GM23338 (cell line): ENCODE measurements at regions not wholly inside any gene's neighbourhood (a gene's known extent, or its start where the extent isn't known, plus 50 kb on each side); places are given as distances from the start of the nearest gene placed in this dataset.

Experiments used
- ATAC-seq: fragments of 200-7000 bp; cut with Tn5 transposase; 3 replicates; pipeline ENCODE4 v1.9.1; 2020
- DNase-seq: peaks from one replicate; pipeline ENCODE4 v3.0.0-alpha.2; 2015; ENCODE audit warnings: low spot score
- H2AFZ ChIP-seq: fragments of 200-600 bp; sonication (generic); 2 replicates; pipeline ENCODE4 v1.8.0; 2016; ENCODE audit warnings: antibody characterized with exemption, mild to moderate bottlenecking, moderate library complexity
- H3F3A ChIP-seq: fragments of 200-600 bp; sonication (generic); replicated peaks from 2 replicates; pipeline ENCODE4 v1.8.0; 2017; ENCODE audit warnings: antibody characterized with exemption, mixed run types, low read depth
- H3K27ac ChIP-seq: fragments of 200-600 bp; sonication (generic); 2 replicates; pipeline ENCODE4 v1.6.1; 2016; ENCODE audit warnings: low read depth
- H3K27me3 ChIP-seq: fragments of 200-600 bp; sonication (generic); 2 replicates; pipeline ENCODE4 v1.8.0; 2016; ENCODE audit warnings: mild to moderate bottlenecking, mixed run types, moderate library complexity; ENCODE audit not compliant: insufficient read depth
- H3K36me3 ChIP-seq: fragments of 200-600 bp; sonication (generic); 2 replicates; pipeline ENCODE4 v1.8.0; 2016; ENCODE audit warnings: mild to moderate bottlenecking; ENCODE audit not compliant: insufficient read depth
- H3K4me1 ChIP-seq: fragments of 200-600 bp; sonication (generic); 2 replicates; pipeline ENCODE4 v1.8.0; 2016; ENCODE audit warnings: mild to moderate bottlenecking, moderate library complexity; ENCODE audit not compliant: insufficient read depth
- H3K4me2 ChIP-seq: fragments of 200-600 bp; sonication (generic); 2 replicates; pipeline ENCODE4 v1.7.1; 2017; ENCODE audit warnings: mixed run types
- H3K4me3 ChIP-seq: fragments of 200-600 bp; sonication (generic); 2 replicates; pipeline ENCODE4 v1.6.1; 2016; ENCODE audit warnings: mixed run types
- H3K79me2 ChIP-seq: fragments of 200-600 bp; sonication (generic); replicated peaks from 2 replicates; pipeline ENCODE4 v1.8.0; 2017; ENCODE audit warnings: mild to moderate bottlenecking; ENCODE audit not compliant: insufficient read depth
- H3K9me2 ChIP-seq: fragments of 200-600 bp; sonication (generic); 2 replicates; pipeline ENCODE4 v1.8.0; 2017; ENCODE audit not compliant: insufficient read depth
- H4K20me1 ChIP-seq: fragments of 200-600 bp; sonication (generic); replicated peaks from 2 replicates; pipeline ENCODE4 v1.8.0; 2017; ENCODE audit warnings: mild to moderate bottlenecking; ENCODE audit not compliant: insufficient read depth
- H3K27ac Mint-ChIP-seq: 2 replicates; pipeline ENCODE4 v1.8.0; 2020; ENCODE audit warnings: inconsistent platforms, mild to moderate bottlenecking, moderate library complexity, mixed read lengths
- H3K27me3 Mint-ChIP-seq: 3 replicates; pipeline ENCODE4 v1.8.0; 2022; ENCODE audit warnings: low read depth, mild to moderate bottlenecking, moderate library complexity, mixed read lengths, inconsistent platforms; ENCODE audit not compliant: insufficient read depth, poor library complexity
- H3K36me3 Mint-ChIP-seq: 3 replicates; pipeline ENCODE4 v1.8.0; 2021; ENCODE audit warnings: low read depth, mild to moderate bottlenecking, inconsistent platforms, moderate library complexity, mixed read lengths
- H3K4me1 Mint-ChIP-seq: 3 replicates; pipeline ENCODE4 v1.8.0; 2020; ENCODE audit warnings: mild to moderate bottlenecking, inconsistent platforms, mixed read lengths
- H3K4me3 Mint-ChIP-seq: 3 replicates; pipeline ENCODE4 v1.8.0; 2021; ENCODE audit warnings: moderate library complexity, mild to moderate bottlenecking, inconsistent platforms, mixed read lengths
- H3K9me3 Mint-ChIP-seq: 3 replicates; pipeline ENCODE4 v1.8.0; 2020; ENCODE audit warnings: moderate library complexity, mild to moderate bottlenecking, inconsistent platforms, mixed read lengths
- CREB1 ChIP-seq: fragments of 250-450 bp; sonication (Bioruptor Pico); IDR thresholded peaks from 2 replicates; pipeline ENCODE4 v1.5.0; 2020; ENCODE audit warnings: low read depth, mild to moderate bottlenecking, moderate library complexity
- EZH2 ChIP-seq: fragments of 200-600 bp; sonication (generic); IDR thresholded peaks from one replicate; pipeline ENCODE4 v1.8.0; 2017; ENCODE audit warnings: antibody characterized with exemption, mild to moderate bottlenecking, low read depth; ENCODE audit not compliant: unreplicated experiment
- EZH2phosphoT487 ChIP-seq: fragments of 200-600 bp; sonication (generic); IDR thresholded peaks from one replicate; pipeline ENCODE4 v1.8.1; 2018; ENCODE audit warnings: antibody characterized with exemption; ENCODE audit not compliant: unreplicated experiment
- JUNB ChIP-seq: IDR thresholded peaks from one replicate; pipeline ENCODE4 v1.6.1; 2016; ENCODE audit warnings: antibody characterized with exemption; ENCODE audit not compliant: unreplicated experiment
- NANOG ChIP-seq: IDR thresholded peaks from 2 replicates; pipeline ENCODE4 v1.6.1; 2016; ENCODE audit warnings: antibody characterized with exemption, borderline replicate concordance
- POLR2AphosphoS5 ChIP-seq: IDR thresholded peaks from 2 replicates; pipeline ENCODE4 v1.6.1; 2016; ENCODE audit warnings: antibody characterized with exemption, low read depth
- STAT1 ChIP-seq: IDR thresholded peaks from one replicate; pipeline ENCODE4 v1.6.1; 2016; ENCODE audit warnings: antibody characterized with exemption; ENCODE audit not compliant: unreplicated experiment
- ZNF114 ChIP-seq: fragments of 250-450 bp; sonication (Bioruptor Pico); IDR thresholded peaks from 2 replicates; pipeline ENCODE4 v1.5.0; 2020; ENCODE audit warnings: mild to moderate bottlenecking, moderate library complexity
- ZNF331 ChIP-seq: fragments of 250-450 bp; sonication (Bioruptor Pico); IDR thresholded peaks from 2 replicates; pipeline ENCODE4 v1.5.0; 2020; ENCODE audit warnings: low read depth, mild to moderate bottlenecking, moderate library complexity
- TF ChIP-seq, protein P1 (sequence below), 2 experiments: fragments of 200-600 bp in 1 of 2; sonication (generic) in 1 of 2; conservative IDR thresholded peaks; 2 replicates each; pipeline versions ENCODE4 v1.5.1 to v1.6.1; 2016 to 2017; ENCODE audit warnings: antibody characterized with exemption in 2 of 2, low read depth in 2 of 2, mild to moderate bottlenecking in 2 of 2, moderate library complexity in 1 of 2
- TF ChIP-seq, protein P2 (sequence below): IDR thresholded peaks from 2 replicates; pipeline ENCODE4 v1.6.1; 2016; ENCODE audit warnings: antibody characterized with exemption
- TF ChIP-seq, protein P3 (sequence below): IDR thresholded peaks from one replicate; pipeline ENCODE4 v1.6.1; 2018; ENCODE audit warnings: antibody characterized with exemption; ENCODE audit not compliant: unreplicated experiment
- TF ChIP-seq, protein P4 (sequence below): fragments of 250-450 bp; sonication (Bioruptor Pico); IDR thresholded peaks from 2 replicates; pipeline ENCODE4 v1.5.0; 2020; ENCODE audit warnings: mild to moderate bottlenecking, moderate library complexity

DNA sequence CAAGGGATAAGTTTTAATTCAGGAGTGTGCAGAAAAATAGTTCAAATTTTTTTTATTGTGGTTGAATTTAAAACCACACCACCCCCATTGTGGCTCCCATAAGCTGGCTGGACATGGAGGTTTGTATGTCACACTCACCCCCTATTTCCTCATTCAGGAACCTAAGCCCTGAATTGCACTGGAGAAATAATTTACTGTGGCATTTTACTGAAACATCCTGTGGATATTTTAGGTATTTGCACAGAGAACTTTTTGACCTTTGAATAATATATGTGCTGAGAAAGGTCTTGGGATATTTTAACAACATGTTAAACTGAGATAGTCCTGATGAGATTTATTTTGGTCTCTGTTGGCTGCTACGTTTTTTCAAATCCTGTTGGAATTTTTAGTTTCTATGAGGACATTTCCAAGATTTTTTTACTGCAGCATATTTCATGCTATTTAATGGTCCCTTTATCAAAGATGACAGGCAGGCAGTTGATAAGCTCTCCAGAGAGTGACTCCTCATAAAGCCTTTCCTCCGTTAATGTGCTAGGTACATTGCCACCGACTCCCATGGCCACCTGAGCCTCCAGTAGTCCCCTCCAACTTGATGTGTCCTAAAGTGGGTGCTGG lies 51.2 kb upstream of the PALM2AKAP2 start:
- H3K4me2 ChIP-seq = no peak overlapping the region
- TF ChIP-seq, protein P1, sequence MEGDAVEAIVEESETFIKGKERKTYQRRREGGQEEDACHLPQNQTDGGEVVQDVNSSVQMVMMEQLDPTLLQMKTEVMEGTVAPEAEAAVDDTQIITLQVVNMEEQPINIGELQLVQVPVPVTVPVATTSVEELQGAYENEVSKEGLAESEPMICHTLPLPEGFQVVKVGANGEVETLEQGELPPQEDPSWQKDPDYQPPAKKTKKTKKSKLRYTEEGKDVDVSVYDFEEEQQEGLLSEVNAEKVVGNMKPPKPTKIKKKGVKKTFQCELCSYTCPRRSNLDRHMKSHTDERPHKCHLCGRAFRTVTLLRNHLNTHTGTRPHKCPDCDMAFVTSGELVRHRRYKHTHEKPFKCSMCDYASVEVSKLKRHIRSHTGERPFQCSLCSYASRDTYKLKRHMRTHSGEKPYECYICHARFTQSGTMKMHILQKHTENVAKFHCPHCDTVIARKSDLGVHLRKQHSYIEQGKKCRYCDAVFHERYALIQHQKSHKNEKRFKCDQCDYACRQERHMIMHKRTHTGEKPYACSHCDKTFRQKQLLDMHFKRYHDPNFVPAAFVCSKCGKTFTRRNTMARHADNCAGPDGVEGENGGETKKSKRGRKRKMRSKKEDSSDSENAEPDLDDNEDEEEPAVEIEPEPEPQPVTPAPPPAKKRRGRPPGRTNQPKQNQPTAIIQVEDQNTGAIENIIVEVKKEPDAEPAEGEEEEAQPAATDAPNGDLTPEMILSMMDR (conservative IDR thresholded peaks at IDR 0.05; ENCODE audit: low read depth in 2 of 2) = no peak
- TF ChIP-seq POLR2AphosphoS5 (no peak), CREB1 (CRISPR knock-in tag) (no peak), ZNF331 (CRISPR knock-in tag) (no peak), STAT1 (no peak), NANOG (no peak), ZNF114 (no peak), EZH2 (no peak), JUNB (no peak), EZH2phosphoT487 (no peak)
- TF ChIP-seq, protein P2, sequence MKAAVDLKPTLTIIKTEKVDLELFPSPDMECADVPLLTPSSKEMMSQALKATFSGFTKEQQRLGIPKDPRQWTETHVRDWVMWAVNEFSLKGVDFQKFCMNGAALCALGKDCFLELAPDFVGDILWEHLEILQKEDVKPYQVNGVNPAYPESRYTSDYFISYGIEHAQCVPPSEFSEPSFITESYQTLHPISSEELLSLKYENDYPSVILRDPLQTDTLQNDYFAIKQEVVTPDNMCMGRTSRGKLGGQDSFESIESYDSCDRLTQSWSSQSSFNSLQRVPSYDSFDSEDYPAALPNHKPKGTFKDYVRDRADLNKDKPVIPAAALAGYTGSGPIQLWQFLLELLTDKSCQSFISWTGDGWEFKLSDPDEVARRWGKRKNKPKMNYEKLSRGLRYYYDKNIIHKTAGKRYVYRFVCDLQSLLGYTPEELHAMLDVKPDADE = no peak
- TF ChIP-seq, protein P3, sequence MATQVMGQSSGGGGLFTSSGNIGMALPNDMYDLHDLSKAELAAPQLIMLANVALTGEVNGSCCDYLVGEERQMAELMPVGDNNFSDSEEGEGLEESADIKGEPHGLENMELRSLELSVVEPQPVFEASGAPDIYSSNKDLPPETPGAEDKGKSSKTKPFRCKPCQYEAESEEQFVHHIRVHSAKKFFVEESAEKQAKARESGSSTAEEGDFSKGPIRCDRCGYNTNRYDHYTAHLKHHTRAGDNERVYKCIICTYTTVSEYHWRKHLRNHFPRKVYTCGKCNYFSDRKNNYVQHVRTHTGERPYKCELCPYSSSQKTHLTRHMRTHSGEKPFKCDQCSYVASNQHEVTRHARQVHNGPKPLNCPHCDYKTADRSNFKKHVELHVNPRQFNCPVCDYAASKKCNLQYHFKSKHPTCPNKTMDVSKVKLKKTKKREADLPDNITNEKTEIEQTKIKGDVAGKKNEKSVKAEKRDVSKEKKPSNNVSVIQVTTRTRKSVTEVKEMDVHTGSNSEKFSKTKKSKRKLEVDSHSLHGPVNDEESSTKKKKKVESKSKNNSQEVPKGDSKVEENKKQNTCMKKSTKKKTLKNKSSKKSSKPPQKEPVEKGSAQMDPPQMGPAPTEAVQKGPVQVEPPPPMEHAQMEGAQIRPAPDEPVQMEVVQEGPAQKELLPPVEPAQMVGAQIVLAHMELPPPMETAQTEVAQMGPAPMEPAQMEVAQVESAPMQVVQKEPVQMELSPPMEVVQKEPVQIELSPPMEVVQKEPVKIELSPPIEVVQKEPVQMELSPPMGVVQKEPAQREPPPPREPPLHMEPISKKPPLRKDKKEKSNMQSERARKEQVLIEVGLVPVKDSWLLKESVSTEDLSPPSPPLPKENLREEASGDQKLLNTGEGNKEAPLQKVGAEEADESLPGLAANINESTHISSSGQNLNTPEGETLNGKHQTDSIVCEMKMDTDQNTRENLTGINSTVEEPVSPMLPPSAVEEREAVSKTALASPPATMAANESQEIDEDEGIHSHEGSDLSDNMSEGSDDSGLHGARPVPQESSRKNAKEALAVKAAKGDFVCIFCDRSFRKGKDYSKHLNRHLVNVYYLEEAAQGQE = no peak
- TF ChIP-seq, protein P4, sequence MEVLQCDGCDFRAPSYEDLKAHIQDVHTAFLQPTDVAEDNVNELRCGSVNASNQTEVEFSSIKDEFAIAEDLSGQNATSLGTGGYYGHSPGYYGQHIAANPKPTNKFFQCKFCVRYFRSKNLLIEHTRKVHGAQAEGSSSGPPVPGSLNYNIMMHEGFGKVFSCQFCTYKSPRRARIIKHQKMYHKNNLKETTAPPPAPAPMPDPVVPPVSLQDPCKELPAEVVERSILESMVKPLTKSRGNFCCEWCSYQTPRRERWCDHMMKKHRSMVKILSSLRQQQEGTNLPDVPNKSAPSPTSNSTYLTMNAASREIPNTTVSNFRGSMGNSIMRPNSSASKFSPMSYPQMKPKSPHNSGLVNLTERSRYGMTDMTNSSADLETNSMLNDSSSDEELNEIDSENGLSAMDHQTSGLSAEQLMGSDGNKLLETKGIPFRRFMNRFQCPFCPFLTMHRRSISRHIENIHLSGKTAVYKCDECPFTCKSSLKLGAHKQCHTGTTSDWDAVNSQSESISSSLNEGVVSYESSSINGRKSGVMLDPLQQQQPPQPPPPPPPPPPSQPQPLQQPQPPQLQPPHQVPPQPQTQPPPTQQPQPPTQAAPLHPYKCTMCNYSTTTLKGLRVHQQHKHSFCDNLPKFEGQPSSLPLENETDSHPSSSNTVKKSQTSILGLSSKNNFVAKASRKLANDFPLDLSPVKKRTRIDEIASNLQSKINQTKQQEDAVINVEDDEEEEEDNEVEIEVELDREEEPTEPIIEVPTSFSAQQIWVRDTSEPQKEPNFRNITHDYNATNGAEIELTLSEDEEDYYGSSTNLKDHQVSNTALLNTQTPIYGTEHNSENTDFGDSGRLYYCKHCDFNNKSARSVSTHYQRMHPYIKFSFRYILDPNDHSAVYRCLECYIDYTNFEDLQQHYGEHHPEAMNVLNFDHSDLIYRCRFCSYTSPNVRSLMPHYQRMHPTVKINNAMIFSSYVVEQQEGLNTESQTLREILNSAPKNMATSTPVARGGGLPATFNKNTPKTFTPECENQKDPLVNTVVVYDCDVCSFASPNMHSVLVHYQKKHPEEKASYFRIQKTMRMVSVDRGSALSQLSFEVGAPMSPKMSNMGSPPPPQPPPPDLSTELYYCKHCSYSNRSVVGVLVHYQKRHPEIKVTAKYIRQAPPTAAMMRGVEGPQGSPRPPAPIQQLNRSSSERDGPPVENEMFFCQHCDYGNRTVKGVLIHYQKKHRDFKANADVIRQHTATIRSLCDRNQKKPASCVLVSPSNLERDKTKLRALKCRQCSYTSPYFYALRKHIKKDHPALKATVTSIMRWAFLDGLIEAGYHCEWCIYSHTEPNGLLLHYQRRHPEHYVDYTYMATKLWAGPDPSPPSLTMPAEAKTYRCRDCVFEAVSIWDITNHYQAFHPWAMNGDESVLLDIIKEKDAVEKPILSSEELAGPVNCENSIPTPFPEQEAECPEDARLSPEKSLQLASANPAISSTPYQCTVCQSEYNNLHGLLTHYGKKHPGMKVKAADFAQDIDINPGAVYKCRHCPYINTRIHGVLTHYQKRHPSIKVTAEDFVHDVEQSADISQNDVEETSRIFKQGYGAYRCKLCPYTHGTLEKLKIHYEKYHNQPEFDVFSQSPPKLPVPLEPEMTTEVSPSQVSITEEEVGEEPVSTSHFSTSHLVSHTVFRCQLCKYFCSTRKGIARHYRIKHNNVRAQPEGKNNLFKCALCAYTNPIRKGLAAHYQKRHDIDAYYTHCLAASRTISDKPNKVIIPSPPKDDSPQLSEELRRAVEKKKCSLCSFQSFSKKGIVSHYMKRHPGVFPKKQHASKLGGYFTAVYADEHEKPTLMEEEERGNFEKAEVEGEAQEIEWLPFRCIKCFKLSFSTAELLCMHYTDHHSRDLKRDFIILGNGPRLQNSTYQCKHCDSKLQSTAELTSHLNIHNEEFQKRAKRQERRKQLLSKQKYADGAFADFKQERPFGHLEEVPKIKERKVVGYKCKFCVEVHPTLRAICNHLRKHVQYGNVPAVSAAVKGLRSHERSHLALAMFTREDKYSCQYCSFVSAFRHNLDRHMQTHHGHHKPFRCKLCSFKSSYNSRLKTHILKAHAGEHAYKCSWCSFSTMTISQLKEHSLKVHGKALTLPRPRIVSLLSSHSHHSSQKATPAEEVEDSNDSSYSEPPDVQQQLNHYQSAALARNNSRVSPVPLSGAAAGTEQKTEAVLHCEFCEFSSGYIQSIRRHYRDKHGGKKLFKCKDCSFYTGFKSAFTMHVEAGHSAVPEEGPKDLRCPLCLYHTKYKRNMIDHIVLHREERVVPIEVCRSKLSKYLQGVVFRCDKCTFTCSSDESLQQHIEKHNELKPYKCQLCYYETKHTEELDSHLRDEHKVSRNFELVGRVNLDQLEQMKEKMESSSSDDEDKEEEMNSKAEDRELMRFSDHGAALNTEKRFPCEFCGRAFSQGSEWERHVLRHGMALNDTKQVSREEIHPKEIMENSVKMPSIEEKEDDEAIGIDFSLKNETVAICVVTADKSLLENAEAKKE (CRISPR knock-in tag) = no peak
- no peaks in the 10 kb centered on the region for H3K36me3 ChIP-seq
- H3F3A ChIP-seq = no peaks in the 10 kb centered on the region
- Mint-ChIP-seq H3K27ac (no peak overlapping the region), H3K27me3 (peaks cover 5% of the 10 kb centered on the region), H3K4me3 (no peak overlapping the region), H3K36me3 (no peaks in the 10 kb centered on the region), H3K9me3 (no peaks in the 10 kb centered on the region), H3K4me1 (peaks cover 13% of the 10 kb centered on the region; the same call in 2 of the 3 replicates)
- H3K9me2 ChIP-seq = peaks cover 11% of the 10 kb centered on the region; the same call in 1 of the 2 replicates
- H3K4me3 ChIP-seq = no peak overlapping the region
- H3K4me1 ChIP-seq = peaks cover 9% of the 10 kb centered on the region; the same call in 1 of the 2 replicates
- DNase-seq (no peak), ATAC-seq (no peak)
- no peak overlapping the region for H3K27ac ChIP-seq
- no peaks in the 10 kb centered on the region for H4K20me1 ChIP-seq
- H3K79me2 ChIP-seq = no peaks in the 10 kb centered on the region
- H3K27me3 ChIP-seq = no peaks in the 10 kb centered on the region
- no peak overlapping the region for H2AFZ ChIP-seq
